ENCODE measurements at regions not wholly inside any gene's neighbourhood (a gene's known extent, or its start where the extent isn't known, plus 50 kb on each side); places are given as distances from the start of the nearest gene placed in this dataset.

GRCh38 chr2:228653884-228654283 lies 472.4 kb upstream of the SPHKAP start:
- peaks cover 8% of the 10 kb centered on the region for H3K9me3 Mint-ChIP-seq
- H3K4me3 Mint-ChIP-seq, result no peak overlapping the region
- no peaks in the 10 kb centered on the region for H3K27me3 Mint-ChIP-seq (ENCODE audit: low read depth)
- intact Hi-C loops (cut with micrococcal nuclease), result no loop called here
- H3K4me1 Mint-ChIP-seq (ENCODE audit: low read depth), result no peaks in the 10 kb centered on the region
- CTCF ChIA-PET, result no interaction called here
- no peaks in the 10 kb centered on the region for H3K36me3 Mint-ChIP-seq (ENCODE audit: low read depth)
- no peak for DNase-seq
- no peak overlapping the region for H3K27ac Mint-ChIP-seq

GRCh38 chr2:228652366-228652765 lies 470.9 kb upstream of the SPHKAP start:
- Mint-ChIP-seq H3K4me1 (ENCODE audit: low read depth) (no peaks in the 10 kb centered on the region), H3K9me3 (peaks cover 8% of the 10 kb centered on the region), H3K27ac (no peak overlapping the region), H3K27me3 (ENCODE audit: low read depth) (no peaks in the 10 kb centered on the region), H3K4me3 (no peak overlapping the region), H3K36me3 (ENCODE audit: low read depth) (no peaks in the 10 kb centered on the region)
- intact Hi-C loops (cut with micrococcal nuclease), result no loop called here
- no peak for DNase-seq
- CTCF ChIA-PET, result no interaction called here

GRCh38 chr2:228649876-228650275 lies 468.4 kb upstream of the SPHKAP start:
- CTCF ChIA-PET, result no interaction called here
- no peak overlapping the region for H3K4me3 Mint-ChIP-seq
- intact Hi-C loops (cut with micrococcal nuclease), result no loop called here
- H3K4me1 Mint-ChIP-seq (ENCODE audit: low read depth), result no peaks in the 10 kb centered on the region
- DNase-seq, result no peak
- no peak overlapping the region for H3K27ac Mint-ChIP-seq
- peaks cover 8% of the 10 kb centered on the region for H3K9me3 Mint-ChIP-seq
- H3K27me3 Mint-ChIP-seq (ENCODE audit: low read depth), result no peaks in the 10 kb centered on the region
- no peaks in the 10 kb centered on the region for H3K36me3 Mint-ChIP-seq (ENCODE audit: low read depth)

- no peak overlapping the region for H3K27ac Mint-ChIP-seq
- no peaks in the 10 kb centered on the region for H3K36me3 Mint-ChIP-seq (ENCODE audit: low read depth)
- intact Hi-C loops (cut with micrococcal nuclease), result no loop called here
- DNase-seq, result no peak
- H3K4me1 Mint-ChIP-seq (ENCODE audit: low read depth), result no peaks in the 10 kb centered on the region
- peaks cover 8% of the 10 kb centered on the region for H3K9me3 Mint-ChIP-seq
- CTCF ChIA-PET, result no interaction called here
- H3K4me3 Mint-ChIP-seq, result no peak overlapping the region
- no peaks in the 10 kb centered on the region for H3K27me3 Mint-ChIP-seq (ENCODE audit: low read depth)
Measured at GRCh38 chr2:228649447-228649846, 468.0 kb upstream of the SPHKAP start.

- no peak overlapping the region for H3K27ac Mint-ChIP-seq
- intact Hi-C loops (cut with micrococcal nuclease), result no loop called here
Measured at GRCh38 chr2:228648541-228648940, 467.1 kb upstream of the SPHKAP start.

GRCh38 chr2:228646061-228646460 lies 464.6 kb upstream of the SPHKAP start:
- no peak for DNase-seq
- no peak overlapping the region for H3K27ac Mint-ChIP-seq
- no peaks in the 10 kb centered on the region for H3K36me3 Mint-ChIP-seq (ENCODE audit: low read depth)
- no peak overlapping the region for H3K4me3 Mint-ChIP-seq
- H3K4me1 Mint-ChIP-seq (ENCODE audit: low read depth), result no peaks in the 10 kb centered on the region
- peaks cover 5% of the 10 kb centered on the region for H3K9me3 Mint-ChIP-seq
- CTCF ChIA-PET, result no interaction called here
- H3K27me3 Mint-ChIP-seq (ENCODE audit: low read depth), result no peaks in the 10 kb centered on the region
- intact Hi-C loops (cut with micrococcal nuclease), result no loop called here

More at GRCh38 chr2:228648541-228648940, 467.1 kb upstream of the SPHKAP start:
- H3K9me3 Mint-ChIP-seq, result peaks cover 8% of the 10 kb centered on the region
- no peaks in the 10 kb centered on the region for H3K36me3 Mint-ChIP-seq (ENCODE audit: low read depth)
- no peak for DNase-seq
- CTCF ChIA-PET, result no interaction called here
- no peak overlapping the region for H3K4me3 Mint-ChIP-seq
- H3K4me1 Mint-ChIP-seq (ENCODE audit: low read depth), result no peaks in the 10 kb centered on the region
- no peaks in the 10 kb centered on the region for H3K27me3 Mint-ChIP-seq (ENCODE audit: low read depth)

GRCh38 chr2:228644199-228644598 lies 462.7 kb upstream of the SPHKAP start:
- Mint-ChIP-seq H3K36me3 (ENCODE audit: low read depth) (no peaks in the 10 kb centered on the region), H3K4me3 (no peak overlapping the region)
- intact Hi-C loops (cut with micrococcal nuclease), result no loop called here

GRCh38 chr2:228642861-228643260 lies 461.4 kb upstream of the SPHKAP start:
- Mint-ChIP-seq H3K4me3 (no peak overlapping the region), H3K27me3 (ENCODE audit: low read depth) (no peaks in the 10 kb centered on the region), H3K36me3 (ENCODE audit: low read depth) (no peaks in the 10 kb centered on the region), H3K27ac (no peak overlapping the region), H3K9me3 (no peaks in the 10 kb centered on the region), H3K4me1 (ENCODE audit: low read depth) (no peaks in the 10 kb centered on the region)
- no peak for DNase-seq
- CTCF ChIA-PET, result no interaction called here
- intact Hi-C loops (cut with micrococcal nuclease), result no loop called here

More at GRCh38 chr2:228644199-228644598, 462.7 kb upstream of the SPHKAP start:
- no peaks in the 10 kb centered on the region for H3K27me3 Mint-ChIP-seq (ENCODE audit: low read depth)
- no peak for DNase-seq
- H3K27ac Mint-ChIP-seq, result no peak overlapping the region
- no peaks in the 10 kb centered on the region for H3K4me1 Mint-ChIP-seq (ENCODE audit: low read depth)
- CTCF ChIA-PET, result no interaction called here
- no peaks in the 10 kb centered on the region for H3K9me3 Mint-ChIP-seq

- Mint-ChIP-seq H3K36me3 (ENCODE audit: low read depth) (no peaks in the 10 kb centered on the region), H3K9me3 (peaks cover 10% of the 10 kb centered on the region), H3K27me3 (ENCODE audit: low read depth) (no peaks in the 10 kb centered on the region), H3K27ac (no peak overlapping the region), H3K4me3 (no peak overlapping the region), H3K4me1 (ENCODE audit: low read depth) (no peaks in the 10 kb centered on the region)
- CTCF ChIA-PET, result no interaction called here
- intact Hi-C loops (cut with micrococcal nuclease), result no loop called here
- no peak for DNase-seq
Measured at GRCh38 chr2:228630786-228631185, 449.3 kb upstream of the SPHKAP start.

GRCh38 chr2:228629251-228629650 lies 447.8 kb upstream of the SPHKAP start:
- intact Hi-C loops (cut with micrococcal nuclease), result no loop called here
- Mint-ChIP-seq H3K4me1 (ENCODE audit: low read depth) (no peaks in the 10 kb centered on the region), H3K4me3 (no peak overlapping the region), H3K9me3 (peaks cover 7% of the 10 kb centered on the region), H3K36me3 (ENCODE audit: low read depth) (no peaks in the 10 kb centered on the region), H3K27ac (no peak overlapping the region), H3K27me3 (ENCODE audit: low read depth) (no peaks in the 10 kb centered on the region)
- DNase-seq, result no peak
- CTCF ChIA-PET, result no interaction called here

- no peaks in the 10 kb centered on the region for H3K27me3 Mint-ChIP-seq (ENCODE audit: low read depth)
- H3K9me3 Mint-ChIP-seq, result peaks cover 7% of the 10 kb centered on the region
- no peak for DNase-seq
- no peaks in the 10 kb centered on the region for H3K36me3 Mint-ChIP-seq (ENCODE audit: low read depth)
- CTCF ChIA-PET, result interaction anchor here (0.7 kb wide), 1 partner anchor 582 kb away, joined by 3 read pairs; no protein-coding TSS in a partner anchor
- H3K27ac Mint-ChIP-seq, result no peak overlapping the region
- intact Hi-C loops (cut with micrococcal nuclease), result no loop called here
- H3K4me1 Mint-ChIP-seq (ENCODE audit: low read depth), result no peaks in the 10 kb centered on the region
- H3K4me3 Mint-ChIP-seq, result no peak overlapping the region
Measured at GRCh38 chr2:228628682-228629081, 447.2 kb upstream of the SPHKAP start.

- Mint-ChIP-seq H3K27ac (no peak overlapping the region), H3K4me1 (ENCODE audit: low read depth) (no peaks in the 10 kb centered on the region)
Measured at GRCh38 chr2:228627510-228627909, 446.0 kb upstream of the SPHKAP start.

GRCh38 chr2:228625481-228625880 lies 444.0 kb upstream of the SPHKAP start:
- no peak overlapping the region for H3K27ac Mint-ChIP-seq
- H3K9me3 Mint-ChIP-seq, result no peaks in the 10 kb centered on the region
- no peaks in the 10 kb centered on the region for H3K27me3 Mint-ChIP-seq (ENCODE audit: low read depth)
- no peaks in the 10 kb centered on the region for H3K4me1 Mint-ChIP-seq (ENCODE audit: low read depth)
- intact Hi-C loops (cut with micrococcal nuclease), result no loop called here
- no peak overlapping the region for H3K4me3 Mint-ChIP-seq
- no peaks in the 10 kb centered on the region for H3K36me3 Mint-ChIP-seq (ENCODE audit: low read depth)
- CTCF ChIA-PET, result interaction anchor here (0.8 kb wide), 1 partner anchor 735 kb away, joined by 3 read pairs; no protein-coding TSS in a partner anchor
- no peak for DNase-seq

More at GRCh38 chr2:228627510-228627909, 446.0 kb upstream of the SPHKAP start:
- intact Hi-C loops (cut with micrococcal nuclease), result no loop called here
- H3K9me3 Mint-ChIP-seq, result peaks cover 1% of the 10 kb centered on the region
- CTCF ChIA-PET, result no interaction called here
- no peaks in the 10 kb centered on the region for H3K27me3 Mint-ChIP-seq (ENCODE audit: low read depth)
- no peaks in the 10 kb centered on the region for H3K36me3 Mint-ChIP-seq (ENCODE audit: low read depth)
- no peak for DNase-seq
- no peak overlapping the region for H3K4me3 Mint-ChIP-seq

GRCh38 chr2:228624733-228625132 lies 443.2 kb upstream of the SPHKAP start:
- Mint-ChIP-seq H3K4me3 (no peak overlapping the region), H3K27ac (no peak overlapping the region), H3K27me3 (ENCODE audit: low read depth) (no peaks in the 10 kb centered on the region), H3K9me3 (no peaks in the 10 kb centered on the region), H3K4me1 (ENCODE audit: low read depth) (no peaks in the 10 kb centered on the region), H3K36me3 (ENCODE audit: low read depth) (no peaks in the 10 kb centered on the region)
- CTCF ChIA-PET, result no interaction called here
- no peak for DNase-seq
- intact Hi-C loops (cut with micrococcal nuclease), result no loop called here
